WI38 (cell line): ENCODE measurements at regions not wholly inside any gene's neighbourhood (a gene's known extent, or its start where the extent isn't known, plus 50 kb on each side); places are given as distances from the start of the nearest gene placed in this dataset.

ENCODE experiments used
- H3K4me3 ChIP-seq: 2 replicates; pipeline ENCODE4 v1.5.1; 2011; ENCODE audit warnings: low read depth, mild to moderate bottlenecking, control low read depth, low read length
- TF ChIP-seq, protein P1 (sequence below): IDR thresholded peaks from 2 replicates; pipeline ENCODE4 v1.5.1; 2012; ENCODE audit warnings: low read depth, mild to moderate bottlenecking, control low read depth, low read length

DNA sequence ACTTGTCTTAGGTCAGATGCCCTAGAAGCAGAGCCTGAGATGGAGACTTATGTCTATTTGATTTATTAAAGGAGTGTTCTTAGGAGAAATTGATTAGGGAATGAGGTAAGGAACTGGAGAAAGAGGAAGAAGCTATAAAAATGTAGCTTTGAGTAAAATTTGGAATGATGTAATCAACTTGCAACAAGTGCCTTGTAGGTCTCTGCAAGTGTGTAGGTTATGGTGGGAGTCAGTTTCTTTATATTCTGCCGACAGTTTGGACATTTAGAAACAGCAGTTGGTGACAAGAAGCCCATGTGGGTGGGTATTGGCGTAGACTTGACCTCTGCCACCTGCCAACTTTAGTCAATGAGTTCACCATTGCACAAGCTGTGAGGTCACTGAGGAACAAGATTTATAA lies 986.5 kb downstream of the CDH18 start:
- TF ChIP-seq, protein P1, sequence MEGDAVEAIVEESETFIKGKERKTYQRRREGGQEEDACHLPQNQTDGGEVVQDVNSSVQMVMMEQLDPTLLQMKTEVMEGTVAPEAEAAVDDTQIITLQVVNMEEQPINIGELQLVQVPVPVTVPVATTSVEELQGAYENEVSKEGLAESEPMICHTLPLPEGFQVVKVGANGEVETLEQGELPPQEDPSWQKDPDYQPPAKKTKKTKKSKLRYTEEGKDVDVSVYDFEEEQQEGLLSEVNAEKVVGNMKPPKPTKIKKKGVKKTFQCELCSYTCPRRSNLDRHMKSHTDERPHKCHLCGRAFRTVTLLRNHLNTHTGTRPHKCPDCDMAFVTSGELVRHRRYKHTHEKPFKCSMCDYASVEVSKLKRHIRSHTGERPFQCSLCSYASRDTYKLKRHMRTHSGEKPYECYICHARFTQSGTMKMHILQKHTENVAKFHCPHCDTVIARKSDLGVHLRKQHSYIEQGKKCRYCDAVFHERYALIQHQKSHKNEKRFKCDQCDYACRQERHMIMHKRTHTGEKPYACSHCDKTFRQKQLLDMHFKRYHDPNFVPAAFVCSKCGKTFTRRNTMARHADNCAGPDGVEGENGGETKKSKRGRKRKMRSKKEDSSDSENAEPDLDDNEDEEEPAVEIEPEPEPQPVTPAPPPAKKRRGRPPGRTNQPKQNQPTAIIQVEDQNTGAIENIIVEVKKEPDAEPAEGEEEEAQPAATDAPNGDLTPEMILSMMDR, result no peak
- no peak overlapping the region for H3K4me3 ChIP-seq

DNA sequence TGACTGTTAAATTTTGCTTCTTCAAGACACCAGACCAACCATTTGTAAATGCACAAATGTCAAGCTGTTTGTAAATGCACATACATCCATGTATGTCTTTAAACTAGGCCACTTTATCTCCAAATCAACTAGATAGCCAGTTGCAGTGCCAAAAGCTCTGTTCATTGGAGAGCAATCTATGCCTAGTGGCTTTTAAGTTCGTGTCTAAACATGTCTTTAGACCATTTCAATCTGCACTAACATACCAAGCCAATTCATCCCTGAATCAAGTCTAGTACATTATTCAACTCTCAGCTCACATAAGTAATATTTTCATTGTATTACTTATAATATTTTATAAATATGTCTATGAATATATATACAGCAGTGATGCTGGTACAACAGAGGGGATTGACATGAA lies 985.9 kb downstream of the CDH18 start:
- H3K4me3 ChIP-seq, result no peak overlapping the region
- TF ChIP-seq, protein P1, result no peak

DNA sequence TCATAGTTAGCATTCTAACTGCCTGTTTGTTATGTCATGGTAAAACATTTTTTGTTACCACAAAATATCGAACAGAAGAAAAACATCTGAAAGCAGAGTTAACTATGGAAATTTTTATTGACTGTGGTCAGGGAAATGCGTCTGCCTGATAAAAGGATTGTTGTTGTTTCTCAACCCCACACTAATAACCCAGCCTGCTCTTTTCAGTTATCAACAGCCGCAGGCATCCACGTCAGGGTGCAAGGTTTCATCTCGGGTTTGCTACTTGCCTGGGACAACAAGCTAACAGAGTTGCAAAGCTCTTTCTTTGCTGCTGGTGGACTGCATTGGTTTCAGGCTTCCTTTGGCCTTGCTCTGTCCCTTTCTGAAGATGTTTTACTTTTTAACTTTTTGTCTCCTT lies 969.2 kb downstream of the CDH18 start:
- H3K4me3 ChIP-seq, result no peak overlapping the region
- TF ChIP-seq, protein P1, result no peak

DNA sequence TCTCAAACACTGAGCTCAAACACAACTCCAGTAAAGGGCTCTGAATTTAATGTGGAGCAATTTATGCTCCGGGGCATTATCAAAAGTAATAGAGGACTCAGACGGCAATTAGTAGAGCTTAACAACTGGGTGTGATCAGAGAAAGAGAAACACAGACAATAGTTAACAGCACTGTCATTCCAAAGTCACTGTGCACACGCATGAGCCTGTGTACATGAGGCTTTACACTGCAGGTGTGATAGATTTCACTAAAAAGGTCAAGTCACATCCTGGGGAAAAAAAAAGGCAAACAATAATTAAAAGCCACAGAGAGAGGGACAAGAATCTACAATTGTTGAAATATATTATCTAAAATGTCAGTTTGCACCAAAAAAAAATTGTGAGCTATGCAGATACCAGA lies 956.5 kb downstream of the CDH18 start:
- no peak overlapping the region for H3K4me3 ChIP-seq
- TF ChIP-seq, protein P1, result no peak

DNA sequence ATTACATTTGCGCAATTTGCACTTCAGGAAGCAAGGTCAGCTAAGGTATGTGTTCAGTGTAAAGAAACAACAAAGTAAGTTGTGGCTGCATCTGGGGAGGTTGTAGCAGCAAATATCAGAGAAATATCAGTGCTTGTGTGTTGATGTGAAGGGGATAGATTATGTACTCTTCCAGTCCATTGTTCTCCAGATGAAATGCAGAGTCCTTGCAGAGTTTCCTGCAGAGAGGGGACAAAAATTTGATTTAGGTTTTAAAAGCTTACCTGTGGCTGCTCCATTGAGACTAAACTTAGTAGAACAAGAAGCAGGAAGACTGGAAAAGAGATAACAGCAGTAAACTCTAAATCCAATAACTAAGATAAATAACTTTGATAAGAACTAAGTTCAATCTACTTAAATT lies 952.2 kb downstream of the CDH18 start:
- TF ChIP-seq, protein P1, result no peak
- H3K4me3 ChIP-seq, result no peak overlapping the region

DNA sequence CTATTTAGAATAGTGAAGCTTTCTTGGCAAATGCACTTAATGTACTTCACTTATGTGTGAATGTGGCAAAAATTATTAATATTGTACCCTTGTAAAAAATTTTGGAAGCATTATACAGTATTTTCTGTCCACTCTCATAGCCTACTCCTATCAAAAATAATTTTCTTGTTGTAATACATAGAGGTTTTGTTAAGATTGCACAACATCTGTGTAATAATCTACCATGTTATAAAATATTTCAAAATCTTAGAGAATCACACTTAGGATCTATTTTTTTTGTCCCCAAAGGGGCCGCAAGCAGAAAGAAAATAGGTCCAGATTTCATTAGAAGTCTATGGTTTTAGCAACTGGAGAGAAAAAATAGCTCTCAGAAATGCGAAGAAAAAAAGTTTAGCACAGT lies 945.9 kb downstream of the CDH18 start:
- no peak overlapping the region for H3K4me3 ChIP-seq
- TF ChIP-seq, protein P1, result no peak

DNA sequence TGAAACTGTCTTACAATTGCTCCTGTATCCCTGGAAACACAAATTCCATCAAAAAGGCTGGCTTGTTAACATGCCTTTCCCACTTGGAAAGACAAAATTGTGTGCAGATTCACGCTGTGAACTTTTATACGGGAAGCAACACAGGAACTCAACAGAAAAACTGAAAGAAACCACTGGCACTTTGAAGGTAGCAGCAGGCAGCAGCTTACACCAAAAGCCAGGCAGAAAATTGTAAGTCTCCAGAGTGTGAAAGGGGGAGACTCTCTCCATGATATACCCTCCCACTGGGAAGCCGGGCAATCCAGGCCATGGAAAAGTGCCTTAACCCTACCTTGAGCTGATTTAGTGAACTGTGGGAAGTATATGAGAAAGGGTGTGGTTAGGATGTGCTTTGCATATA lies 943.7 kb downstream of the CDH18 start:
- TF ChIP-seq, protein P1, result no peak
- no peak overlapping the region for H3K4me3 ChIP-seq
